Ishikawa (cell line): ENCODE measurements at regions not wholly inside any gene's neighbourhood (a gene's known extent, or its start where the extent isn't known, plus 50 kb on each side); places are given as distances from the start of the nearest gene placed in this dataset.

Experiments used
- CEBPB ChIP-seq: IDR thresholded peaks from 2 replicates; pipeline ENCODE4 v1.6.1; 2012
- CREB1 ChIP-seq: IDR thresholded peaks from 2 replicates; pipeline ENCODE4 v1.6.1; 2012; ENCODE audit warnings: low read depth
- EGR1 ChIP-seq: IDR thresholded peaks from 2 replicates; pipeline ENCODE4 v1.6.1; 2012
- EP300 ChIP-seq: IDR thresholded peaks from 2 replicates; pipeline ENCODE4 v1.6.1; 2012; ENCODE audit warnings: borderline replicate concordance
- FOXM1 ChIP-seq: IDR thresholded peaks from 2 replicates; pipeline ENCODE4 v1.6.1; 2012; ENCODE audit warnings: low read depth, borderline replicate concordance
- MAX ChIP-seq: IDR thresholded peaks from 2 replicates; pipeline ENCODE4 v1.6.1; 2012
- NFIC ChIP-seq: IDR thresholded peaks from 2 replicates; pipeline ENCODE4 v1.6.1; 2012
- RAD21 ChIP-seq: IDR thresholded peaks from 2 replicates; pipeline ENCODE4 v1.6.1; 2012; ENCODE audit warnings: low read depth
- REST ChIP-seq: IDR thresholded peaks from 2 replicates; pipeline ENCODE4 v1.6.1; 2012; ENCODE audit warnings: low read depth, mild to moderate bottlenecking
- TAF1 ChIP-seq: IDR thresholded peaks from 2 replicates; pipeline ENCODE4 v1.6.1; 2012; ENCODE audit warnings: low read depth, mild to moderate bottlenecking
- TCF12 ChIP-seq: IDR thresholded peaks from 2 replicates; pipeline ENCODE4 v1.6.1; 2012; ENCODE audit warnings: low read depth
- TEAD4 ChIP-seq: IDR thresholded peaks from 2 replicates; pipeline ENCODE4 v1.6.1; 2012
- USF1 ChIP-seq: IDR thresholded peaks from 2 replicates; pipeline ENCODE4 v1.6.1; 2012
- YY1 ChIP-seq: IDR thresholded peaks from 2 replicates; pipeline ENCODE4 v1.6.1; 2012; ENCODE audit warnings: low read depth
- ZBTB7A ChIP-seq: IDR thresholded peaks from 2 replicates; pipeline ENCODE4 v1.6.1; 2012; ENCODE audit warnings: low read depth

- TF ChIP-seq USF1: no peak
- TF ChIP-seq CREB1: no peak
- TF ChIP-seq NFIC: no peak
- TF ChIP-seq EP300: no peak
- no peak for TF ChIP-seq EGR1
Observed at GRCh38 chr4:175335331-175335730, 417.2 kb downstream of the ADAM29 start.

GRCh38 chr4:175339100-175339707 lies 421.0 kb downstream of the ADAM29 start:
- TF ChIP-seq REST (no peak), USF1 (no peak), YY1 (no peak), RAD21 (no peak), TCF12 (no peak), FOXM1 (no peak), CREB1 (no peak), EP300 (no peak), MAX (no peak), EGR1 (no peak), TAF1 (no peak)

DNA sequence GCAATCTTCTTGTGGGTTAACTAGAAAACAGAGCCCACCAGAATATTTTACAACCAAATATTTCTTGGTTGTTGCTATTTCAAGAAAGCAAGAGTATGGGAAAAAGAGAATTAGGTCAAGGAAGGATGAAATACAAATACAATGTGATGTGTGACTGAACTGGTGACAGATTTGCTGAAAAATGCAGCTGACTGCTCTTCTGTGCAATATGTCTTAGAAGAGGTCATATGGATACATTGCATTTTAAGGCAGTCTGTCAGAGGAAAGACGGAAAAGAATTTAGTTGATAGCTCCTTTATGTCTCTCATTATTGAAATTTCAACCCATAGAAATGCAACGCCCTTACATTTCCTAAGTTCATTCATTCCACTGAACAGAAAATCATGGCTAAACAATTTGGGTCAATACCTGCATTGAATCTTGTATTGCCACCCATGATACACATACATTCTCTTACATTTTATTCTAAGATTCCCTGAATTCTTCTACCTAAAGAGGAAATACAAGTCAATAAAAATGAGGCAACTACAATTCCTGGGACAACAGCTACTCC lies 423.1 kb downstream of the ADAM29 start:
- TF ChIP-seq EGR1 (no peak), YY1 (no peak), NFIC (no peak), MAX (no peak), TEAD4 (no peak), CREB1 (no peak), REST (no peak), RAD21 (no peak), EP300 (no peak), CEBPB (no peak), TAF1 (no peak), USF1 (no peak)

GRCh38 chr4:175346376-175346775 lies 428.2 kb downstream of the ADAM29 start:
- TF ChIP-seq CEBPB (no peak), RAD21 (no peak), TCF12 (no peak), FOXM1 (no peak), TAF1 (no peak), EP300 (no peak), EGR1 (no peak), USF1 (no peak), REST (no peak), CREB1 (no peak), YY1 (no peak), NFIC (no peak), TEAD4 (no peak), ZBTB7A (no peak), MAX (no peak)
